Mammary epithelial cell (primary cell): ENCODE measurements at regions not wholly inside any gene's neighbourhood (a gene's known extent, or its start where the extent isn't known, plus 50 kb on each side); places are given as distances from the start of the nearest gene placed in this dataset.

Experiments
- CTCF ChIP-seq, 2 donors: IDR thresholded peaks in 1 of 2; conservative IDR thresholded peaks in 1 of 2; 2 replicates each; pipeline ENCODE4 v1.5.1; 2011 to 2012; ENCODE audit warnings: inconsistent platforms in 2 of 2, low read length in 2 of 2, mild to moderate bottlenecking in 2 of 2, control low read depth in 1 of 2, low read depth in 1 of 2; ENCODE audit not compliant: insufficient read depth in 1 of 2; ENCODE audit errors: extremely low read depth in 1 of 2
- EZH2 ChIP-seq: IDR thresholded peaks from 2 replicates; pipeline ENCODE4 v1.6.1; 2012; ENCODE audit warnings: low read length, inconsistent platforms, borderline replicate concordance

- TF ChIP-seq CTCF (conservative IDR thresholded peaks at IDR 0.05 in 1 of 2, IDR thresholded peaks at IDR 0.05 in 1 of 2; ENCODE audit: extremely low read depth in 1 of 2, insufficient read depth in 1 of 2, low read depth in 1 of 2, low read length in 2 of 2) (no peak), EZH2 (no peak)
Measured at GRCh38 chr13:87355451-87355850, 315.7 kb upstream of the SLITRK5 start.
